UCSD-AML1 (cell line): ENCODE measurements at regions not wholly inside any gene's neighbourhood (a gene's known extent, or its start where the extent isn't known, plus 50 kb on each side); places are given as distances from the start of the nearest gene placed in this dataset.
A peak's percentile ranks its signal among the peaks of the same experiment; 100 is the strongest.

Experiments
- DNase-seq: peaks from one replicate; lab custom pipeline; 2025; ENCODE audit not compliant: unreplicated experiment; lab: John Stamatoyannopoulos, UW

DNA sequence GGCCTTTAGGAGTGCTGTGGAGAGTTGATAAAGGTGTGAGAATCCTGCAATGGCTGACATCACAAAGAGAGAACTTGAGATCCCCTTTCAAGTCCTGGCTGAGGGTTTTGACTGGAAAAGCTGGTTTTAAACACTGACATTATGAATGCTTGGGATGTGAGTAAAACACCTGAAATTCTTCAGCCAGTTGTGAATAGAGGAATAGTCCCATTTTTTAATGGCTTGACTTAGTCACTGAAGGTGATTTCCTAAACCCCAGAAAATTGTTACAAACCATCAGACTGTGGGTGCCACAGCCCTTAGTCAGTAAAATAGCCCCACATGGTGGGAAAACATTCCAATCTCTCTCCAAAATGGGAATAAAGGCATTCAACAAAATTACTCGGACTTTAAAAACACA, 107.7 kb upstream of the LMO4 start:
- no peak for DNase-seq

DNA sequence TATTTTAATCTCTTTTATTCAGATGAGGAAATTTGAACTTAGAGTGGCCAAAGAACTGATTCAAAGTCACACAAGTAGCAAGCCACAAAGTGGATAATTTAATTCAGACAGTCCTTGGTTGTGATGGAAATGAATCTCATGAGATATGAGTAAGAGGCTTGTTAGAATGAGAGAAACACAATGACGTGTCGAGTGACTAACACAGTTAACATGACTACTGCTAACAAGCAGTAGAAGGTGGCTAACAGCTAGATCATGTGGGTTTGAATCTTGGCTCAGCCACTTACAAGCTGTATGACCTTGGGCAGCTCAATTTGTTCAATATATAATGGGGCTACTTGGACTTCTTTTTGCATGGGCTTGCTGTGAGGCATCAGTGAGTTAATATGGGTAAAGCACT, 104.5 kb upstream of the LMO4 start:
- no peak for DNase-seq

DNA sequence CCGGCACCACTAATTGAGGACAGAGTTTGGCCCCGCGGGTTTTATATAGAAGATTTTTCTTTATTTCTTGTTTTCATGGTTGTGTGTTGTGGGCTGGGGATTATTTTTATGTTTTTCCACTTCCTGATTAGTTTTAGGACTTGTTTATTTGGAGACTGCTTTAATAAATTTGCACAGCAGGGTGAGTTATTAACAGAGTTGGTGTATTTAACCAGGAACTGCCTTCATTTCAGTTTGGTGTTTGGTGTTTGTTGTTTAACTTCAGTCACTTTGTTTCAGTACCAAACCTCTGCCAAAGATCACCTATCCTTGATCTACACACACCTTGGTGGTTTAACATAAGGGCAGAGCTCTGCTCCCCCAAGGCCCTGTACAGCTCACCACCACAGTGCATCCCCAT, 103.5 kb upstream of the LMO4 start:
- no peak for DNase-seq

DNA sequence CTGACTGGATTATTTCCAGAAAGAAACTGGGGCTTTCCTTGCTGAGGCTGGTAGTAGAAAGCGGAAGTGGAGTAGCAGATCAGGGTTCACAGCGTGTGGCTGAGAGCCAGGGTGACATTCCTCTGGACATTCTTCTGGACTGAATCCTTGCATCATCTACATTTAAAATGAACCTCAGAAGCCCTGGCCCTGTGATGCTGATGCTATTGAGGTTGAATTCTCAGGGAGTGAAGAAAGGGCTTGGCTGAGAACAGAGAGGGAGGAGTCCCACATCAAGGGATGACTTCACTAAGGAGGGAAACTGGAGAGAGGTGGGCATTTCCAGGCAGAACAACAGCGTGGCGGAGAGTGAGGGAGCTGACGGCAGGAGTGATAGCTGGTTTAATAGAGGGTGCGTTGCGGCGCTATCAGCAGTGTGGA, 102.3 kb upstream of the LMO4 start:
- no peak for DNase-seq

DNA sequence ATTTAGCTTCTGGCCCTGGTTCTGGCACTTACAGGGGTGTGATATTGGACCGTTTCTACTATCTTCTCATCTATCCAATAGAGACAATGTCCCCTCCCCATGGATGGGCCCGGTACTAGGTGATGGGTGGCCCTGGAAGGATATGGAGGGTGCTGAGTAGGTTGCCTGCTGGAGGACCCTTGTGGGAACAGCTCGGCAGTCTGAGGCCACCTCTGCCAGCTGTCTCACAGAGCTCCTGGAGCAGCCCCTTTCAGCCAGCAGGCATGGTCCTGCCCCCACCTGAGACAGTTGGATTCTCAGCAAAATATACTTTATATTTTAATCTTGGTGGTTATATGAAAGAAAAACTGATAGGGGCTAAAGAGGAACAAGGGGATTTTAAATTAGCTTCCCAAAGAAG, 101.0 kb upstream of the LMO4 start:
- DNase-seq = no peak

DNA sequence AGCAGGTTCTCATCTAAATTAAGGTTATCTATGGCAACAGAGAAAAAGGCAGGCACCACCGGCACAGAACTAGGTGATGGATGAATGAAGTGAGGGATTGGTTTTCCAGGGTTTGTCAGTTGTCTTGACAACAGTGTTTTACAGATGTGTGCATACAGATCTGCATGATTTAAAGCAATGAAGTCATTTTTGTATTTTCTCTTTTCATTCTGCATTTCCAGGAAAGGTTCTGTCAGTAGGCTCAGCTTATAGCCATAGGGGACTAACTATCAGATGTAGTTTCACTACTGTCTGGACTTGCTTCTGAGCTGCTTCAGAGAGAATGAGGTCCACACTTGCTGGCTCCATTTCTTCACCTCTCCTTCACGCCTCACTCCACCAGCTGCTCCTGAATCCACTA, 98.2 kb upstream of the LMO4 start:
- no peak for DNase-seq

DNA sequence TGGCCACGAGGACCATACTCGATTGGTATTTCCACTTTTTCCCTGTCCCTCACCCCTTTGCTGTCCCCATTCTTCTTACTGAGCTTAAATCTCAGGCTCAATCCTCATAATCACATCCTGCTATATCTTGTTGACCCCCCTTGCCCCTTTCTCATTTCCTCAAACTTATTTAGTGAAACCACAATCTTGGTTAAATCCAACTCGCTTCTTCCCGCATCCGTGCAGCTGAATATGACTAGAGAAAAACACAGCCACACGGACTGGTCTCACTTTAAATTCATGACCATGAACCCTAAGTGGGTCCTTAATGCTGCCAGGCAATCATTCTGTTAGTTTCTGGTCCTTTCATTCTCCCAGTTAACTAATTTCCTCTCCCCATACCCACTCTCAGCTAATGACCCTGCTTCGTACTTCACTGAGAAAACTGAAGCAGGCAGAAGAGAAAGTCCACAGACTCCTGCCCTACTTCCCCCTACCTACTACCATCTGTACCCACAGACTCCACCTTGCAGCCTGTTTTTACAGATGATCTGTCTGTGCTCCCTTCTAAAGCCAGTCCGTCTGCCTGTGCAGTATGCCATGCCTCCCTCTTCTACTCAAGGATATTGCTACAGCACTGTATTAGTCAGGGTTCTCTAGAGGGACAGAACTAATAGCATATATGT, 96.8 kb upstream of the LMO4 start:
- no peak for DNase-seq

DNA sequence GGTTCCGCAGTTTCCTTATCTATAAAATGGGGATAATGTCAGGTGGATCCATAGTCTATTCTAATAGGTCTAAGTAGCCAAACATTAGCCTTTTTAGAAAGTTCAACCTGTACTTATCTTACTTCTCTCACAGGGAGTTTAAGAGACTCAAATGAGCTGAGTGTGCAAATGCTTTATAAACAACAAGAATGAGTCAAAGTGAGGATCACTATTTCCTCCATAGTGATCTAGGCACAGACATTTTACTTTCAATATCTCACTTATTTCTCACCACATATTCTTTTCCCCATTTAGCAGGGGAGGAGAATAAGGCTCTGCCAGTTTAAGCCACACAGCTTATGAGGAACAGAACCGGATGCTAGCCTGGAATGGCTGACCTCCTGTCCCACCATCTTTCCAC, 92.1 kb upstream of the LMO4 start:
- DNase-seq = peak; percentile 14

DNA sequence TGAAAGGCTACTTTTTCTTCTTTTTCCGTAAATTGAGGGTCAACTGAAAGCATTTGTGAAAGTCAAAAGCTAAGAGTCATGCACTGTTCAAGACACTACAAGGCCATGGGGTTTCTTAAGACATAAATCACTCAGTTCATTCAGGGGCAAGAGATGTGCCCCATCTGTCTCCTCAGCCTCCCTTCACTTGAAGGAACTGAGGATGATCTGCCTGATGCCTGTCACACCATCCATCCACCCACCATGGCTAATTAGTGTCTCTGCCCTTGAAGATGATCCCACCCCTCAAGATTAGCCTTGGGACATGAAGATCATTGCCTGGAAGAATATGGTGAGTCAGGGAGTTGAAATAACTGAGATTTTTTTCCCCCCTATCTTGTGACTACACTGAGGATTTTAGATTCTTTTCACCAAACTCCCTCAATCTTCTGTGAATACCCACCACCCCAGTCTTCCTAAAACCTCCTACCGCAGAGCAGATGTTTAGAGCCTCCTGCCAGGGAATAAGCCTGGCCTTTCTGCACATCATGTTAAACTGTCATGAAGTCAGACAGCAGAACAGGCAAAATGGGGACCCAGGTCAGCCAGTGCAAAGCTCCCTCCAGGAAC, 88.6 kb upstream of the LMO4 start:
- DNase-seq = no peak

DNA sequence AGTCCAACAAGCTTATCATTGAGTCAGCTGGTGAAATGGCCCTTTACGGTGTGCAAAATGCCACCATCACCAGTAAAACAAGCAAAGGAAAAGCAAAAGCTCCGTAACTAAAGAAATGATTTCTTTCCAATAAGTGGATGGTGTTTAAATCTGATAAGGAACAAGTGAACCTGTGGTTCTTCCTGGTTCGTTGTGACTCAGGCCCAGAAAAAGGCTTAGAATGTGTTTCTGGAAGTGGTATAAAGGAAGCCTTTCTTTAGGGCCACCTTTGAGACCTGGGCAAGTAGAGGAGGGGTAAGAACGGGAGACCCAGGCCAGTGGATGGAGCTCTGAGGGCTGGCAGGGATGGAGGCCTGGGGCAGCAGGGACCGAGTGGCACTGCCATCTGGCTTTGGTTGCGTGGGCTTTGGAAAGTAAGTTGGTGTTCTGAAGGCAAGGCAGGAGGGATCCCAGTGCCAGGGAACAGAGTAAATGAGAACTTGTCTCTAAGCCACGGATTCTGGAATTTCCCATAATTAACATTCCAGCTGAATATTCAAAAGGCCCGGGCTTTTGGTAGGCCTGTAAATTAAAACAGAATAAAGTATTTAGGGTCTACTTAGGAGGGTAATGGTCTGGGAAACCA, 87.9 kb upstream of the LMO4 start:
- no peak for DNase-seq

DNA sequence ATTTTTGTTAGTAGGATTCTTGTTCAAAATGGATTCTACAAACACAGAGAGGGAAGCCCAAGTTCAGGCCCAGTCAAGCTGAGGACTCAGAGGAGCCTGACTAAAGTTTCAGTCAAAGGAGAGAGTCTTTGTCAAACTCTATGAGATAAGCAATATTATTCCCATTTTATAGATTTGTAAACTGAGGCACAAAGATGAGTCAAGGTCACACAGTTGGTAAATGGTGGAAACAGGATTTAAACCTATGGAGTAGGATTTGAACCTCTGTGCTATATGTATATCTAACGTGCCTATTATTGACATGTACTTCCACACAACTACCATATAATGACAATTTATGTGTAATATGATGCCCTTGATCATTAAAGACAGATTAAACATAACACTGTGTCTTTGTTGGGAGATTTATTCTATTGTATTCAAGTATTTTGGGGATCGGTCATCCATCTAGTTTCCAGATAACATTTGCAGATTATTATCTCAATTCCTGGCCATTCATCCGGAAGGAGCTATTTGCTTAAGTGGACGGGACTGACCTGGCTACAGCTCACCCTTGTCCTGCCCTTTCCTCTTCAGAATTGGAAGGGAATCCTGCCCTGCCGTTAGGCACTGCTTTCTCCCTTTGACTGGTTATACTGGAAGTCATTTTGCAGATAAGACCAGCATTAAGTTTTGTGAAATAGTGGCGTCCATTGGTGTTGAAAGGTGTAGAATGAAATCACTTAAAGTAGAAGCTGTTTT, 86.1 kb upstream of the LMO4 start:
- DNase-seq = no peak

DNA sequence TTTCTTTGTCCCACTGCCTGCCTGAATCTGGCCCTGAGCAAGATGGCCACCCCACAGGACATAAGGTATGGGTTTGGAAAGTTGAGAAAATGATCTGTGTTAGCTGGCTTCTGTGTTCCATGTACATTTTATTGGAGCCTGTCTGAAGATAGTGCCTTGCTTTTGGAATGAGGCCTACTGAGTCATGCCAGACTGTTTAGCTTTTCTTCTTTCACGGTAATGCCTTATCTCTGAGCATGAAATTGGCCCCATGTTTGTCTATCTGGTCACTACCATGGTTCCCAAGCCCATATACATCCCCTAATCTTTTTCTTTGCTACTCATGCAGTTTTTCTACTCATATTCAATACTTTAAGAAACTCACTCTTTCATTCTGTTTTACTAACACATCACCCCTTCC, 85.1 kb upstream of the LMO4 start:
- no peak for DNase-seq

DNA sequence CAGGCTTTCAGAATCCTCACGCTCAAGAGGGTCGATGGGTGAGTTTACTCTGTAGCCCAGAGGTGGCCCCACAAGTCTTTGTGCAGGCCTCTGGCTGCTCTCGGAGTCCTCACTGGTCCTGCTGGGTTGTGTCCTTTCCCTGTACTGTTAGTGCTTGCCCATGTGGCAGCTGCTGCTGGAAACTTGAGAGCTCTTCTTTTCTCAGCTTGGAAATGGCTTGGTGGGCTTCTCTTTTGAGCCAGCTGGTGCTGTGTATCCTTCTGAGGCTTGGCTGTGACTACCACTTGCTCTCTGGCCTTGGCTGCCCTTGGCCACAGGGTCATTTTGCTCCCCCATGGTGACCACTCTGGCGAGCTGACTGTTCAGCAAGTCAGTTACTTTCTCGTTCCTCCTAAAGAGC, 82.2 kb upstream of the LMO4 start:
- DNase-seq = no peak

DNA sequence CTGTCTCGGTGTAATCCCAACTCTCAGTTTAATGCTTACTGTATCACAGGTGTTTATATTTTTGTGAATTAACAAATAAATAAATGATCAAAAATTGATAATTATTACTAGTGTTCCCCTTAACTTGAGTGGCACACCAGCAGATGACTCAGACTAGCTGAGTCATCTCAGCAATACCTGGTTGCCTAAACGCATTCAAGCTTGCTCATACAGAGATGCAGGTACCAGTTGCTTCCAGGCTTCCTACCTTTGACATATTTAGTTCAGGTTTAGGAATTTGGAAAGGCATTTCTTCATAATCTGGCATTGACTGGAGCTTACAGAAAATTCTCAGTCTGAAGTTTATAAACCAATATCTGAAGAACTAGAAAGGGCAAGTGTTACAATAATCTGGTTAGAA, 78.9 kb upstream of the LMO4 start:
- no peak for DNase-seq

DNA sequence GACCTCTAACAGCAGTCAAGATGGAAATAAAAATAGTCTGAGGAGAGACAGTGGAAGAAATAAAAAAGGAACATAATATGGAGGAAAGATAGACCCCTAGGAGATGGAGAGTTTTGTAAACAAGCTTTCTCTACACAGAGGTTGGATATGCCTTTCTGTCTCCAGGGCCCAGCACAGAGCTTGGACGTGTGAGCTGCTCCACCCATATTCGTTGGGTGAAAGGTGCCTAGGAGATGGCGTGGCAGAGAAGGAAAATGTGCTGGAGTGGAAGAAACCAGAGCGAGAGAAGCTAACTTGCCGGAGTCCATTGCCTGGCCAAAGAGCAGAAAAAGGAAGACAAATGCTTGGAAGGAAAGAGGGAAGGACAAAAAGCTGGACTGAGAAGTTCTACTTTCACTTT, 78.3 kb upstream of the LMO4 start:
- DNase-seq = no peak

DNA sequence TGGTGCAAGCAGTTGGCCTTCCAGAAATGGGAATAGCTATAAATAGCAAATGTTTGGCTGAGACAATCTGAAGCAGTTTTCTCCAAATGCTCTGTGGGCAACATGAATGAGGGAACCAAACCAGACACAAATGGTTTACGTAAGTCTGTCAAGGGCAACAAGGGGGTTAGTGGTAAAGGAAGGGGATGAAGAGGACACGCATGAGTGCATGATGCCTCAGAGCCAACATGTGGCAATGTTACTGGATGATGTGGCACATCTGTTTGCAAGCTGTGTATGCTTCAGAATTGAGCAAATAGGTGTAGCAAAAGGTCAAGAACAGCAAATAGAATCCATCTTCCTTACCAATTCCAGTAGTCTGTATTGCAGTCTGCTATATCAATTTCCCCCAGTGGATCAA, 76.3 kb upstream of the LMO4 start:
- DNase-seq = no peak

DNA sequence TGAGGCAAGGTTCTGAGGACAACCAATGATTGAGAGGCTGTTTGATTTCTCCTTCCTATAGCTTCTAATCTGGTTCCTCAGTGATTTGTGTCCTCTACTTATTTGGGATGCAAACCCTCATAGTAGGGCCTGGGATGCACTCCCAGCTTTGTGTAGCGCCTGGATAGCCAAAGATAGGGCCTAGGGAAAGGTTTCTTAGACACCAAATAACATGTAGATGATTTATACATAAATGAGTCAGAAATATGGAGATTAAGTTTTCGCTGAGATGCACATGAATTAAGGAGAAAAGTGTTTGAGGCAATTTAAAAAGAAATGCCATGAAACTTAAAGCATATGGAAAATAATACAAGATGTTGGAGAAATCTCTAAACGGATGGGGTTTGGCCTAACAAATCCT, 66.0 kb upstream of the LMO4 start:
- no peak for DNase-seq

DNA sequence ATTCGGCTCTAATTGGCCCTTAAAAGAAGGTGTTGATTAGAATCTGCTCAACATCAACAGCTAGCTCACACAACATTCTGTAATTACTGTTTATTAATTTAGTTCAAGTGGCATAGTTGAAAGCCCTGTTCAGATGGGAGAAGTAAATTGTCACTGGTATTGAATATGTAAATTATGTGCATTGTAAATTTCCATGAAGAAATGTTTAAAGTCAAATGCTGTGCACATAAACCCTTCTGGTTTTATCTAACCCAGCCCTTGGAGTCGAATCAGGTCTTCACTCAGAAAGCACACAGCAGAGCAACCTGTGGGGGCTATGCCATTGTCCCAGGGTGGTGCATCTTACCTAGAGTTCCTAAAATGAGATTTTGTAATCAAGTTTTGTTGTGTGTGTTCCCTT, 65.4 kb upstream of the LMO4 start:
- no peak for DNase-seq

DNA sequence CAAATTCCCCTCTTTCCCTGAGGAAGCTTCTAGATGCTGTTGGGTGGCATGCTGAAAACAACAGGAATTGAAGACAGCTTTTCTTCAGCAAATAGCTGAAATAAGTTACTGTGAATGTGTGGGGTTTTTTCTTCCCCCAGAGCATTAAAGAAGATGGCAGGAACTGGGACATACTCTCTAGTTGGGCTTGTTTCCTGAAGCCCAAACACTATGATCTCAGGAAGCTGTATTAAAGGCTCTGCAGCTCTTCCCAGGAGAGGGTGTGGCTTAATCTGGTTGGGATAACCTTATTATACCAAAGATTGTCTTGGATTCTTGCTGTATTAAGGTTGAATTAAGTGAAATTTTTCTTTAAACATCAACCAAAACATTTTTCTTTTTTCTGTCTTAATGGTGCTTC, 64.9 kb upstream of the LMO4 start:
- DNase-seq = no peak

DNA sequence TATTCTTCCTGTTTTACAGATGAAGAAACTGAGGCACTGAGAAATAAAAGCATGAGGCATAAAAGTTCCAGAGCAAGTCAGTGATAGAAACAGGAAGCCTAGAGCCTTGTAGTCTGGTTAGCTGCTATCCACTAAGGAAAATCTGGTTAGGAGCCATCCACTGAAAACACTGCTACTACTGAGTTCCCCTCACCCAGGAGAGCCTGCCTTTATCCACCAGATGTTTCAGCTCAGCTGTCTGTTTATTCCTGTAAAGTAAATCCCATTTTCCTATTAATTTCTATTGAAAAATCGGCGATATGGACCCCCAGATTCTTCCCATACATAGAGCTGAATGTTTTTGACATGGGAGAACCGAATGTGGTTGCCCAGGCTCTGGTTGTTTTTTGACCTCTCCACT, 63.7 kb upstream of the LMO4 start:
- DNase-seq = no peak

DNA sequence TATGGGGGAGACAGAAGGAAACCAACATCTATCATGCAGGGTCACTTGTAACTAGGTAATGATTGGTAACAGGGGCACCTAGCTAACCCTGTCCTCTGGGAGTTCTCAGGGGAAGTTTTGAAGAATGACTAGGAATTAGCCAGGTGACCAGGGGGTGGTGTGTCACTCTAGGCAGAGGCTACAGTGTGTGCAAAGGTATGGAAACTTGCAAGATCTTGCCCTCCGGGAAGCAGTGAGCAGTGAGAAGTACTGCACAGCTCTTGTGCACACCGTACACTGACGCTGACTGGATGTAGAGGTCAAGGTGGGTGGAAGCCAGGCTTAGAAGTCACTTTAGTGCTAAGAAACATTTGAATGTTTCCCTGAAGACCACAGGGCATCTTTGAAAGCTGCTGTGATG, 62.9 kb upstream of the LMO4 start:
- DNase-seq = no peak

DNA sequence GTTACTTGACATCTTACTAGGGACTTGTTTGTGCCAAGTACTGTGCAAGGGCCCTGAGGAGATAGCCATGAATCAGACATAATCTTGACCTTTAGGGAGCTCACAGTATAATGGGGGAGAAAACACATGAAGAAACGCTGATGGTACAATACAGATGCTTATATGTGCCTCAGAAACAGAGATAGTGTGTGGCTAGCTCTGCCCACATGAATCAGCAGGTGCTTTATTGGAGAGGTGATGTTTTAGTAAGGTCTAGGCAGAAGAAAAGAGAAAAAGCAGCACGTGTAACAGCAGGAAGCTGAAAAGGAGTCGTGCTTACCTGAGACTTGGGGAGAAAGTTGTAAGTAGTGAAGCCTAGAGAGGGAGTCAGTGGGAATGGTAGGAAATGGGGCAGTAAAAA, 60.6 kb upstream of the LMO4 start:
- no peak for DNase-seq
